Tibial nerve (tissue), 3 donors: ENCODE measurements at regions not wholly inside any gene's neighbourhood (a gene's known extent, or its start where the extent isn't known, plus 50 kb on each side); places are given as distances from the start of the nearest gene placed in this dataset.

Source experiments
- POLR2A ChIP-seq, 2 donors: fragments of 450-650 bp; IDR thresholded peaks; one replicate each; pipeline ENCODE4 v1.6.1; 2017; ENCODE audit warnings: antibody characterized with exemption in 2 of 2, mild to moderate bottlenecking in 2 of 2, moderate library complexity in 2 of 2
- TF ChIP-seq, protein P1 (sequence below), 5 experiments: fragments of 200-600 bp in 3 of 5; fragments of 450-650 bp in 2 of 5; sonication (generic) in 3 of 5; IDR thresholded peaks; one replicate each; pipeline ENCODE4 v1.5.1; 2016 to 2019; ENCODE audit warnings: antibody characterized with exemption in 5 of 5, mild to moderate bottlenecking in 3 of 5, moderate library complexity in 2 of 5

DNA sequence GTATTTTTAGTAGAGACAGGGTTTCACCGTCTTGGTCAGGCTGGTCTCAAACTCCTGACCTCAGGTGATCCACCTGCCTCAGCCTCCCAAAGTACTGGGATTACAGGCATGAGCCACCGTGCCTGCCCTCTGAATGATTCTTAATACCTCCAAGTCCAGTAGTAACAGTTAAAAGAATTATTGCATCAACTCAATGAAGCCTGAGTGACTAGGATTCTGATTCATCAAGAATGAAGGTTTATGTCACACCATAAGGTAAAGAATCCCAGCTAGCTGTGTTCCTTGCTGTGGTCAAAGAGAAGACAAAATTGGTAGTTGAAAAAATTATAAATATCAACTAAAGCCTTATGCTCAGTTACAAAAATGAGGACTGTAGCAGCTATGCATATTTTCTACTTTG is 81.2 kb upstream of the ABCC4 start:
- TF ChIP-seq, protein P1, sequence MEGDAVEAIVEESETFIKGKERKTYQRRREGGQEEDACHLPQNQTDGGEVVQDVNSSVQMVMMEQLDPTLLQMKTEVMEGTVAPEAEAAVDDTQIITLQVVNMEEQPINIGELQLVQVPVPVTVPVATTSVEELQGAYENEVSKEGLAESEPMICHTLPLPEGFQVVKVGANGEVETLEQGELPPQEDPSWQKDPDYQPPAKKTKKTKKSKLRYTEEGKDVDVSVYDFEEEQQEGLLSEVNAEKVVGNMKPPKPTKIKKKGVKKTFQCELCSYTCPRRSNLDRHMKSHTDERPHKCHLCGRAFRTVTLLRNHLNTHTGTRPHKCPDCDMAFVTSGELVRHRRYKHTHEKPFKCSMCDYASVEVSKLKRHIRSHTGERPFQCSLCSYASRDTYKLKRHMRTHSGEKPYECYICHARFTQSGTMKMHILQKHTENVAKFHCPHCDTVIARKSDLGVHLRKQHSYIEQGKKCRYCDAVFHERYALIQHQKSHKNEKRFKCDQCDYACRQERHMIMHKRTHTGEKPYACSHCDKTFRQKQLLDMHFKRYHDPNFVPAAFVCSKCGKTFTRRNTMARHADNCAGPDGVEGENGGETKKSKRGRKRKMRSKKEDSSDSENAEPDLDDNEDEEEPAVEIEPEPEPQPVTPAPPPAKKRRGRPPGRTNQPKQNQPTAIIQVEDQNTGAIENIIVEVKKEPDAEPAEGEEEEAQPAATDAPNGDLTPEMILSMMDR (IDR thresholded peaks at IDR 0.05): no peak
- no peak for TF ChIP-seq POLR2A (IDR thresholded peaks at IDR 0.05)
